ENCODE measurements at regions not wholly inside any gene's neighbourhood (a gene's known extent, or its start where the extent isn't known, plus 50 kb on each side); places are given as distances from the start of the nearest gene placed in this dataset.

- Histone ChIP-seq H2AFZ (ENCODE audit: control insufficient read depth, low read length) (no peak overlapping the region), H3K9ac (ENCODE audit: control insufficient read depth, extremely low read depth, insufficient read depth, low read length) (no peak overlapping the region), H3K9me3 (ENCODE audit: control insufficient read depth, low read depth, low read length) (no peaks in the 10 kb centered on the region), H3K27ac (ENCODE audit: control insufficient read depth, insufficient read depth, low read length) (no peak overlapping the region), H4K20me1 (ENCODE audit: control insufficient read depth, extremely low read depth, insufficient read depth, low read length) (no peaks in the 10 kb centered on the region), H3K36me3 (ENCODE audit: control insufficient read depth in 2 of 2, extremely low read depth in 1 of 2, insufficient read depth in 2 of 2, low read length in 2 of 2) (no peaks in the 10 kb centered on the region), H3K4me3 (ENCODE audit: control insufficient read depth in 2 of 3, extremely low read depth in 1 of 3, insufficient read depth in 2 of 3, low read depth in 1 of 3, low read length in 3 of 3) (no peak overlapping the region), H3K9me1 (ENCODE audit: control insufficient read depth, extremely low read depth, insufficient read depth, low read length) (no peaks in the 10 kb centered on the region), H3K79me2 (ENCODE audit: control insufficient read depth, insufficient read depth, low read length) (peaks cover 17% of the 10 kb centered on the region), H3K4me1 (ENCODE audit: control insufficient read depth, extremely low read depth, insufficient read depth, low read length) (peaks cover 34% of the 10 kb centered on the region), H3K27me3 (ENCODE audit: control insufficient read depth, extremely low read depth, insufficient read depth, low read length) (no peaks in the 10 kb centered on the region), H3K4me2 (ENCODE audit: control insufficient read depth, extremely low read depth, insufficient read depth, low read depth, low read length) (no peak overlapping the region)
- TF ChIP-seq CTCF (optimal IDR thresholded peaks at IDR 0.05 in 1 of 3, IDR thresholded peaks at IDR 0.05 in 1 of 3, conservative IDR thresholded peaks at IDR 0.05 in 1 of 3; ENCODE audit: extremely low read depth in 1 of 3, insufficient read depth in 2 of 3, low read length in 3 of 3) (no peak), EZH2 (IDR thresholded peaks at IDR 0.05; ENCODE audit: low read length) (no peak)
- DNase-seq (ENCODE audit: low read depth, low spot score) (no peak), FAIRE-seq (no peak)
- dilution Hi-C loops (cut with MboI; ENCODE audit: extremely low pct_ligation_motif_present, low sequenced_read_pairs), result no loop called here
Measured at GRCh38 chr4:159432436-159432835, 329.6 kb downstream of the RAPGEF2 start.

GRCh38 chr4:159433337-159433736 is 330.5 kb downstream of the RAPGEF2 start:
- TF ChIP-seq EZH2 (IDR thresholded peaks at IDR 0.05; ENCODE audit: low read length), result no peak
- no peak for TF ChIP-seq CTCF (optimal IDR thresholded peaks at IDR 0.05 in 1 of 3, IDR thresholded peaks at IDR 0.05 in 1 of 3, conservative IDR thresholded peaks at IDR 0.05 in 1 of 3; ENCODE audit: extremely low read depth in 1 of 3, insufficient read depth in 2 of 3, low read length in 3 of 3)
- H3K9ac ChIP-seq (ENCODE audit: control insufficient read depth, extremely low read depth, insufficient read depth, low read length), result no peak overlapping the region
- dilution Hi-C loops (cut with MboI; ENCODE audit: extremely low pct_ligation_motif_present, low sequenced_read_pairs), result no loop called here

More at GRCh38 chr4:159433337-159433736, 330.5 kb downstream of the RAPGEF2 start:
- no peak for DNase-seq (ENCODE audit: low read depth, low spot score)
- FAIRE-seq, result no peak
- peaks cover 21% of the 10 kb centered on the region for H3K79me2 ChIP-seq (ENCODE audit: control insufficient read depth, insufficient read depth, low read length)
- H3K4me2 ChIP-seq (ENCODE audit: control insufficient read depth, extremely low read depth, insufficient read depth, low read depth, low read length), result no peak overlapping the region
- H3K9me1 ChIP-seq (ENCODE audit: control insufficient read depth, extremely low read depth, insufficient read depth, low read length), result no peaks in the 10 kb centered on the region
- peak overlapping the region; percentile 80 for H2AFZ ChIP-seq (ENCODE audit: control insufficient read depth, low read length)
- no peaks in the 10 kb centered on the region for H3K36me3 ChIP-seq (ENCODE audit: control insufficient read depth in 2 of 2, extremely low read depth in 1 of 2, insufficient read depth in 2 of 2, low read length in 2 of 2)
- H3K27ac ChIP-seq (ENCODE audit: control insufficient read depth, insufficient read depth, low read length), result no peak overlapping the region
- H3K4me1 ChIP-seq (ENCODE audit: control insufficient read depth, extremely low read depth, insufficient read depth, low read length), result peaks cover 34% of the 10 kb centered on the region
- no peaks in the 10 kb centered on the region for H3K27me3 ChIP-seq (ENCODE audit: control insufficient read depth, extremely low read depth, insufficient read depth, low read length)
- H3K4me3 ChIP-seq (ENCODE audit: control insufficient read depth in 2 of 3, extremely low read depth in 1 of 3, insufficient read depth in 2 of 3, low read depth in 1 of 3, low read length in 3 of 3), result no peak overlapping the region
- no peaks in the 10 kb centered on the region for H4K20me1 ChIP-seq (ENCODE audit: control insufficient read depth, extremely low read depth, insufficient read depth, low read length)
- H3K9me3 ChIP-seq (ENCODE audit: control insufficient read depth, low read depth, low read length), result no peaks in the 10 kb centered on the region

All from keratinocyte (primary cell).